GM18951 (cell line): ENCODE measurements at regions not wholly inside any gene's neighbourhood (a gene's known extent, or its start where the extent isn't known, plus 50 kb on each side); places are given as distances from the start of the nearest gene placed in this dataset.
"Not testable (repeated sequence)": the region's sequence is repeated elsewhere in the genome, so short reads cannot be mapped to it uniquely, and the experiment has no call there.

ENCODE experiments used
- POLR2A ChIP-seq: IDR thresholded peaks from 4 replicates; pipeline ENCODE4 v1.6.1; 2011; ENCODE audit warnings: mild to moderate bottlenecking; ENCODE audit not compliant: insufficient read length, insufficient read depth; ENCODE audit errors: extremely low read depth
- in situ Hi-C: fragments of 300-500 bp; cut with MboI; formaldehyde crosslinking; loops from one replicate; pipeline ENCODE4 v1.12.0; 2022; ENCODE audit warnings: low sequenced_read_pairs, mixed read lengths, inconsistent platforms; ENCODE audit not compliant: unreplicated experiment

DNA sequence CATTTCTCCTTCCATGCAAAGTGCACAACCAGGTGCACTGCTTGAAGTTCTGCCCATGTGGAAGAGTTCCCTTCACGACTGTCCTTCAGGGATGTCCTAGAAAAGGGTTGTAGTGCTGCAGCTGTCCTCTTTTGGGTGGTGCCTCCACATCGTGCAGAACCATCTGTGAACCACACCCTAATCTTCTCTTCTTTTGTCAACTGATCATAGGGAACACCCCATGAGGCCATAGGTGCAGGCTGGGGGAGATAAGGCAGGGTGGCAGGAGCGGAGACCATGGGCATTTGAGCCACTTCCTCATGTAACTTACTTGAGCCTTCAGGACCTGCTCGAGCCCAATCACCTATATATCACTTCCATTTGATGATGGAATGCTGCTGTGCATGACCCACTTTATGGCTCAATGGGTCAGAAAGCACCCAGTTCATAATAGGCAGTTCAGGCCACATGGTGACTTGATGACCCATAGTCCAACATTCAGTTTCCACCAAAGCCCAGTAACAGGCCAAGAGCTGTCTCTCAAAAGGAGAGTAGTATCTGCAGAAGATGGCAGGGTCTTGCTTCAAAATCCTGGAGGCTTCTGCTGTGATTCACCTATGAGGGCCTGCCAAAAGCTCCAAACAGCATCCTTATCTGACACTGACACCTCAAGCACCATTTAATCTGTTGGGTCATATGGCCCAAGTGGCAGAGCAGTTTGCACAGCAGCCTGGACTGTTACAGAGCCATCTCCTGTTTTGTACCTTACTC lies 84.7 kb upstream of the CYRIA start:
- TF ChIP-seq POLR2A: no peak
- in situ Hi-C loops: loop anchor here (10.0 to 25.0 kb wide), 2 partner anchors 126 to 562 kb away; no protein-coding TSS in a partner anchor

DNA sequence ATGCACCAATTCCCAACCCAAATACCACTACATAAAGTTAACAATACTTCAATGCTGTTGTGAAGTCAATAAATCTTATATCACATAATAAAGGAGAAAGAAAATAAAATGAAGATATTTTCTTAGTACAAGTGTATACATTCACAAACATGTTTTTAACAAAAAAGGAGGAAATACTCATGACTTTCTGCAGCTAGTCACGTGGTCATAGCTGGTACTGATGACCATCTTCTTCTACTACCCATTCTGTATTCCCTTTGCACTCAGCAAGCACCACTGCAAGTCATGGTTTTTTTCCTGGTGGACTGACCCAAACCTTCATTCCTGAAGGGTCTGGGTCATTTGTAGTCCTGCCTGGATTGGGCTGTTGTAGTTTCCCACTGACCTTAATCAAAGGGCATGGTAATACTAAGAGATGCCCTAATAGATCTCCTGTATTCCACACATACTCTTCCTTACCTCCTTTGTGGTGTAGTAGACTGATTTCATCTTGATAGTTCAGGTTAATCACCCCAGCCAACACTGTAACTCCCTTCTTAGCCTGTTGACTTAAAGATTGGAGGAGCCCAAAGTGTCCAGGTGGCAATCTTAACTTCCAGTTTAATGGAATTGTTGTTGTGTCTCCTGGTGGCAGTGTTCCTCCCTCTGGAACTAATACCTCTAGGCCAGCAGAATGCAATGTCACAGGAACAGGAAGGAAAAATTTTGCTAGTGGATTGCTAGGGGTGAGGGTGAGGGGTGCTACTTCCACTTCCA lies 83.1 kb upstream of the CYRIA start:
- in situ Hi-C loops: not testable (repeated sequence)

DNA sequence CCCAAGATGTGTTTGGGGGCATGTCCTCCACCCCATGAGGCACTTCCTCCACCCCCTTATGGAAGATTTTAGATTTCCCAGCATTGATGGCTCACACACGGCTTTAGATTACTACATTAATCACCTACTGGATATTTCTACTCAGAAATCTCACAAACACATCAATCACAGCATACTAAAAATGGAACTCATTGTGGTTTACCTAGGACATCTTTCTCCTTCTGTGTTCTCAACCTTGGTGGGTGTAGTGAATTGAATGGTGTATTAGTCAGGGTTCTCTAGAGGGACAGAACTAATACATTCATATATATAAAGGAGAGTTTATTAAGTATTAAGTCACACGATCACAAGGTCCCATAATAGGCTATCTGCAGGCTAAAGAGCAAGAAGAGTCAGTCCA lies 82.1 kb upstream of the CYRIA start:
- in situ Hi-C loops: no loop called here
- no peak for TF ChIP-seq POLR2A

DNA sequence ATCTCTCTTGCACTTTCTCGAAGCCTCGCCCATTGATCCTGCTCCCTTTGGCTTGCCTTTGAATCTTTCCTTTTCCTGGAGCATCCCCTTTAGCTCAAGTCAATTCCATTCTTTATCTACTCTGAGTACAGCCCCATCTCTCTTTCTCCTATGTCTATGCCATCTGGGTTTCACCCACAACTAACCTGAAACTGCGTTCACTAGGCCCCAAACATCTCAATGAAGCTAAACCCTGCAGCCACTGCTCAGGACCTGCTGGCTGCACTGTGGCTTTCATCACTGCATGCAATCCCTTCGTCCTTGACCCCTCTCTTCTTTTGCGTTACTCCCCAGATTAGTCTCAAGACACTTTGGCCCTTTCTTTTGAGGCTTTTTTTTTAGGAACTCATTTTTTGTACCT lies 81.6 kb upstream of the CYRIA start:
- in situ Hi-C loops: no loop called here
- no peak for TF ChIP-seq POLR2A

DNA sequence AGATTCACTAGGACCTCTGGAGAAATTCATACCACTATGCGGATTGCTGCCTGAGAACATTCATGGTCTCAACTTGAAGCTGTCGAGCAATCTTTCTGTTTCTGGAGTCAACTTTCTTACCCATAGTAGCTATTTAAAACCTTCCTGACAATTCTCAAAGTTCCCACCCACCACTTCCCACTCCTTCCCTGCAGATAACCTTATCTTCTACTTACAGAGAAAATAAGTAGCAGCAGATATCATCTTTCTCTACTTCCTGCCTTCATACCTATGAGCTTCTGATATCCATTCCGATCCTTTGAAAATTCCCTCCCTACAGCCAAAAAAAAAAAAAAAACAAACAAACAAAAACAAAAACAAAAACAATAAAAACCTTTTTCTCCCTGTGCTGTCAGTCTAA lies 81.2 kb upstream of the CYRIA start:
- TF ChIP-seq POLR2A: no peak
- in situ Hi-C loops: no loop called here

DNA sequence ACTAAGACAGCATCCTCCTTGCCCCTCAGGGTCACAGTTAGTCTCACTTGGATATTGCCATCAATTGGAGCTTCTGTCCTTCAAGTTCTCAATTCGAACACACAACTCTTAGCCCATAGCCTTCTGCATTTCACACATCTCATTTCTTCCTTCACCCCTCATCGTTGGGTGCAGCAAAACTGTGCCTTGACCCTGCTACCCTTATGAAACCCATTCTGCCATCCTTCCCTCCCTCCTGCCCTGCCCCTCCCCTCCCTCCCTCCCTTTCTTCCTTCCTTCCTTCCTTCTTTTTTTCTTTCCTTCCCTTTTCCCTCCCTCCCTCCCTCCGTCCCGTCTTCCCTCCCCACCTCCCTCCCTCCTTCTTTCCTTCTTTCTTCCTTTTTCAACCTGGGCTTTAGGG lies 80.7 kb upstream of the CYRIA start:
- TF ChIP-seq POLR2A: no peak
- in situ Hi-C loops: no loop called here

DNA sequence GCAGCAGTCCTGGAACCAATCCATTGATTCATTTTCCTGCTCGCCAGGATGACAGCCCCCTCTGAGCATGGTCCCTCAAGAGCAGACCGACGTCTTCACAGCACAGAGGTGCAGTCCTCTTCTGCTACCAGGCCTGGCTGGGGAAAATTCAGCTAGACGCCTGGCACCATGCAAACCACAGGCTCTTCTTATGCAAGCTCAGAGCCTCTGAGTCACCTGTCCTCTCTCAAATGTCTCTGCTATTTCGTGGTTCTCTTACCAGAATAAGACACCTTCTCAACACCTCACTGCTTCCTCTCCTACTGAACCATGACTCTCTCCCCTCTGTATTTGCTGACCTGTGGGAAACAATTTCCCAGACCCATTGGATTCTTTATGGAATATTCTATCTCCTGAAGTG lies 79.8 kb upstream of the CYRIA start:
- TF ChIP-seq POLR2A: no peak
- in situ Hi-C loops: no loop called here

DNA sequence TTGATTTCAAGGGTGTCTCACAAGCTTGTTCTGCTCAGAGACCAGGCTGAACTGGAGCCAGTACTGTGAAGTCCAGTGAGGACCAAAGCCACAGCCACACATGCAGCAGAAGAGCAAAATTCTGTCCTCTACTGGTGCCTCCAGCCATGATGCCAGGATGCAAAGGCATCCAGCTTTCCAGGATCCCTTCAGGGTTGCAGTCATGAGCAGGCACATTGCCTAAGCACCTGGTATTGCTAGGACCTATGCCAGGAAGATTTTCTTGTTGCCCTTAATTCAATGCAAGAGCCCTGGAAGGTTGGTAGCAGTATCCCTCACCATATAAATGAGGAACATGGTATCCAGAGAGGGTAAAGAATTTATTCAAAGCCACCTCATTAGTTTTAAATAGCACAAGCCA lies 78.9 kb upstream of the CYRIA start:
- no peak for TF ChIP-seq POLR2A
- in situ Hi-C loops: no loop called here

DNA sequence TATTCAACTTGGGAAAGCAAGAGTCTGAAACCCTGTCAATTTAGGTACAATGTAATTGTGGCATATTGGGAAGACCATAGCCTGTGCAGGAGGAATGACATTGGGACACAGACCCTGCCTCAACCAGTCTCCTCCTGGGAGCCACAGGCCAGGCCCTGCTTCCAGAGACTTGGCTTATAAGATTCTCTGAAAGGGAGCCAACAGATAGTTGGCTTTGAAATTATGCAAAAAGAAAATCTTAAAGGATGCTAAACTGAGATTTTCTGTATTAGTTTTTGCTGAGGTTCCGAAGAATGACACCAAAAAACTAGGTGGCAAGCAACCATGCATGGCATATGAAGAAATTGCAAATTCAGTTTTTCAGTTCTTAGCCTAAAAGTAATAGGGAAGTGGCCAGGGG lies 76.4 kb upstream of the CYRIA start:
- in situ Hi-C loops: no loop called here
- TF ChIP-seq POLR2A: no peak

DNA sequence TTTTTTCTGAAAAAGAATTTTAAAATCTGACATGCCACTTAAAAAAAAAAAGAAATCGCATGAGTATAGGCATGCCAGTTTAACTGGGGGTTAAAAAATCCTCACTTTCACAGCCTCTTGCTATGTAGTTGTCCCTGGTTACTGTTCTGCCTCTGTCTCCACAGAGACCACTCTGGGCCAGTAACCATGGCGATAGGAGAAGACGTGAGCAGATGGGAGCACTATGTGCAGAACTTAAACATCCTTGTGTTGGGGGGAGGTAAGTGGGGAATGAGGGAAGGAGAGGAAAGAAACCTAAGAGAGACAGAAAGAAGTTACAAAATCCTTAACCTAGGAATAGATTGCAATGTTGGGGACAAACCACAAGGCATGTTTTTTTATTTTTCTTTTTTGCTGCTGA lies 75.9 kb upstream of the CYRIA start:
- TF ChIP-seq POLR2A: no peak
- in situ Hi-C loops: no loop called here

DNA sequence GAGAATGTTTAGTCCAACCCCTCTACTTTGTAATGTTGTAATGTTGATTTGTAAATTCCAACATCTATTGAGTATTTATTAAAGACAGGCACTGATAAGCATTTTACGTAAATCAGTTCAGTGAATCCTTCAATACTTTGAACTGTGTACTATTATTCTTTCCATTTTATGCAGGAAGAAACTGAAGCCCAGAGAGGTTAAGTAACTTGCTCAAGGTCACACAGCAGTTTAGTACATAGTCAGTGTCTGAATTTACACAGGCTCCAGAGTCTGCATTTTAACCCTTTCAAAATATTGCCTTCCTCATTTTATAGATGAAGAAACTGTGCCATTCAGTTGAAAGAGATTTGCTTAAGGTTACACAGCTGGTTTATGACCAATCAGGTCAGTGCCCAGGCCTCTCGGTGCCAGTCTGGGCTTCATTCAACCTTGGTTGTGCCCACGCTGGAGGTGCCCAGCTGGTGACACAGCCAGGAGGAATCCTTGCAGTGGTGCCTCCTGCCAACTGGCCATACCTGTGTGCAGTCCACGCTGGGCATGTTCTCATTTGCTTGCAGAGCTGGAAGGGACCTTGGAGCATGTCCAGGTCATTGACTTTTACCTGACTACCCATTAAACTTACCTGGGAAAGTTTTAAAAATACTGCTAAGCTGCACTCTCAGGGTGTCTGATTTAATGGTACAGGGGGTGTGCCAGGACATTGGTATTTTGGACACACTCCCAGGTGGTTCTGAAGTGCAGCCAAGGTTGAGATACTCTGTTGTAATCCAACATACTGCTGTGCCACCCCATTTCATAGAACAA lies 74.3 kb upstream of the CYRIA start:
- in situ Hi-C loops: no loop called here
- TF ChIP-seq POLR2A: no peak

DNA sequence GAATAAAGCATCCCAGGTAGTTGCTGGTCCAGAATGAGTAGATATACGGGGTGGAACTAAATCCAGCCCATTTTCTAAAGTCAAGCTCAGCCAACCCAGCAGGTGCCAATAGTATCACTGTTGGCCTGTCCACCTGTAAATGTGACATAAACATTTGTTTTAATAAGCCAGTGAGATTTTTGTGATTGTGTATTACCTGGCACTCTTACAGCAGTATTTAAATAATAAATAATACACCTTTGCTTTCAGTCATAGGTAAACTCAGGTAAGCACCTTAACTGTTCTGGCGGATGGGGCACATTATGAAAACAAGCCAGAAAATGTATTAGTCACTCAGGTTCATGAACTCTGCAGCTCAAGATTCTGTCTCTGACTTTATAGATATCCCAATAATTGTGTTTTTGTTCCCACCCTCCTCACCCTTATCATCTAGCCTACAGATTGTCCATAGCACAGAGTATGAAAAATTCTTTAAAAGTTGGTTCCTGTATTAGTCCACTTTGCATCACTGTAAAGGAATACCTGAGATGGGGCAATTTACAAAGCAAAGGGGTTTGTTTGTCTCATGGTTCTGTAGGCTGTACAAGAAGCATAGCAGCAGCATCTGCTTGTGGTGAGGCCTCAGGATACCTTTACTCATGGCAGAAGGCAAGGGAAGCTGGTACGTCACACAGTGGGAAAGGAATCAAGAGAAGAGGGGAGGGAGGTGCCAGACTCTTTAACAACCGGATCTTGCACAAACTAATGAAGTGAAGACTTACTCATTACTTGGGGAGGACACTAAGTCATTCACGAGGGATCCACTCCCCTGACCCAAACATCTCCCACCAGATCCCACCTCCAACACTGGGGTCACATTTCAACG lies 73.0 kb upstream of the CYRIA start:
- no peak for TF ChIP-seq POLR2A
- in situ Hi-C loops: no loop called here

DNA sequence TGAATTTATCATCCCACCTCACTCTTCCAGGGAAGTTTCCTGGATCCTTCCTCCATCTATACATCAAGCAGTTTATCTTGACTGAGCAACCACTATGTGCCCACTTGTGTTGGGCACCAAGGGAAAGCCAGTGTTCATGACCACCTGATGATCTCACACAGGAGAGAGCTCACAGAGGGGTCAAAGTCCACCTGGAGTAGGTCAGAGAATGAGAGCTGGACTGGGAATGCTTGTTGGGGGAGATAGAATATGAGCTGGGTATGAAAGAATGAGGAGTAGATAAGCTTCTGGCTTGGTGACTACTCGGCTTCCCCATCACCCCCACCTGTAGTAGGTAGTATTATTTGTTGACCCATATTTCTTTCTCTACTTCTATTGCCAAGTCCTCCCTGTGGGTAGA lies 72.2 kb upstream of the CYRIA start:
- TF ChIP-seq POLR2A: no peak

More for the DNA sequence above, 72.2 kb upstream of the CYRIA start:
- in situ Hi-C loops: no loop called here
